GM19351 (cell line): ENCODE measurements at regions not wholly inside any gene's neighbourhood (a gene's known extent, or its start where the extent isn't known, plus 50 kb on each side); places are given as distances from the start of the nearest gene placed in this dataset.
A peak's percentile ranks its signal among the peaks of the same experiment; 100 is the strongest.

ENCODE experiments used
- ATAC-seq: cut with Tn5 transposase; IDR thresholded peaks from one replicate; pipeline ENCODE4 v1.9.1; 2021; ENCODE audit warnings: mild to moderate bottlenecking, moderate library complexity; ENCODE audit not compliant: unreplicated experiment

DNA sequence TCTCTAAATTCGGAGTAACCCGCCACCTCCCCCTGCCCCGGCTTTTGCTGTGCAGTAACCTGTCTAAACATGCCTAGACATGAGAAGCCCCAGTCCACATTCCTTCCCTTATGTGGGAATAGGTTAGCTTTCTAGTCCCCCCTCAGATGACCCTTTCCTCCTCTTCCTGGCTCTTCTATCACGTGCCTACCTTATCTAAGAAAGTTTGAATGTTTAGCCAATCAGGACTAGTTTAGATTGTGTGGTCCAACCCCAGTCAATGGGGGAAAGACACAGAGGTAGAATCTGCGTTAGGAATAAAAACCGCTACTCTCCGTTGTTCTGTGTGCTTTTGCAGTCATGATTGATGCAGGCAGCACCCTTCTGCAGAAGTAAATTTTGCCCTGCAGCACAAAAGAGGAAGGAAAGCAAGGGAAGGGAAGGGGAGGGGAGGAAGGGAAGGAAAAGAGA is 69.0 kb upstream of the CD93 start:
- no peak for ATAC-seq

DNA sequence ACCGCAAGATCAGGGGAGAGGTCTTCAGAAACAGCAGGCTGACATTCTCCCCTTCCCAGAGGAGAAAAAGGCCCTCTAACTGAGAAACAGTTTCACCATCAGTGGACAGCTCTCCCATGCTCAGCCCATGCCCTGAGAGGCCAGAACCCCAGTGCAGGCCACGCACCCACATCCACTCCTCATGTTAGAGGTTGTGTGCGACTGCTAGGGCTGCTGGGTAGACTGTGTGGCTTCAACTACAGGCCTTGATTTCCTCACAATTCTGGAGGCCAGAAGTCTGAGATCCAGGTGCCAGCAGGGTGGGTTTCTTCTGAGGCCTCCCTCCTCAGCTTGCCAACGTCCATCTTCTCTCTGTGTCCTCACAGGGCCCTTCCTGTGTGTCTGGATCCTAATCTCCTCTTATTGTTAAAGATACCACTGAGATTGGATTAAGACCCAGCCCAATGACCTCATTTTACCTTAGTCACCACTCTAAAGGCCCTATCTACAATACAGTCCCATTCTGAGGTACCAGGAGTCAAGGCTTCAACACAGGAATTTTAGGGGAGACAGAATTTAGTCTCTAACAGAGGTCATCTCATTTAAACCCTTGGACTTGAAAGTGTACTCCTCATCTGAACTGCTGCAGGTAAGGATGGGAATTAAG is 67.7 kb upstream of the CD93 start:
- no peak for ATAC-seq

GRCh38 chr20:23152902-23153301 is 66.8 kb upstream of the CD93 start:
- ATAC-seq, result no peak

DNA sequence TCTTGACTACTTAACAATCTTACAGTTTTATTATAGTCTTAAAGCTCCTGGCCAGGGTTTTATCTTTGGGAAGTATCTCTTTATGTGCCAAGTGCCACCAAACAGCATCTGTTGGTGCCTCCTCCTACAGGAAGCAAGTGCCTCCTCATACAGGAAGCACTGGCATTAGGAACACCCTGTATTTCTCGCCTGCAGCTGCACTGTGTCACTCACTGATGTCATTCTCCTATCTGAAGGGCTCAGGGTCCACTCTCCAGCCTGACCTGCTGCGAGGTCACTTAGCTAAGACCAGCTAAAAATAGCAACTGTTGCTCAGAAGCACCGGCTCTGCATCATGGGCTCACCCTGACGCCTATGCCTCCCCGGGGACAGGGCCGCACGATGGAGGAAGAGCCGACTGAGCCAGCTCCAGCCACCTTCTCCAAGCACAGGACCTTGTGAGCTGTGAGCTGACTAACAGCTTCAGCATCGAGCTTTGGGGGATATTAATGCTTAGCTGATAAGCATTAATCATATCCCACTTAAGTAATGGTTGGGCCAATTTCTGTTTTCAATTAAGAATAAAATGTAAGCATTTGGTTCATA is 66.3 kb upstream of the CD93 start:
- no peak for ATAC-seq

- no peak for ATAC-seq
Observed at GRCh38 chr20:23151885-23152284, 65.8 kb upstream of the CD93 start.

DNA sequence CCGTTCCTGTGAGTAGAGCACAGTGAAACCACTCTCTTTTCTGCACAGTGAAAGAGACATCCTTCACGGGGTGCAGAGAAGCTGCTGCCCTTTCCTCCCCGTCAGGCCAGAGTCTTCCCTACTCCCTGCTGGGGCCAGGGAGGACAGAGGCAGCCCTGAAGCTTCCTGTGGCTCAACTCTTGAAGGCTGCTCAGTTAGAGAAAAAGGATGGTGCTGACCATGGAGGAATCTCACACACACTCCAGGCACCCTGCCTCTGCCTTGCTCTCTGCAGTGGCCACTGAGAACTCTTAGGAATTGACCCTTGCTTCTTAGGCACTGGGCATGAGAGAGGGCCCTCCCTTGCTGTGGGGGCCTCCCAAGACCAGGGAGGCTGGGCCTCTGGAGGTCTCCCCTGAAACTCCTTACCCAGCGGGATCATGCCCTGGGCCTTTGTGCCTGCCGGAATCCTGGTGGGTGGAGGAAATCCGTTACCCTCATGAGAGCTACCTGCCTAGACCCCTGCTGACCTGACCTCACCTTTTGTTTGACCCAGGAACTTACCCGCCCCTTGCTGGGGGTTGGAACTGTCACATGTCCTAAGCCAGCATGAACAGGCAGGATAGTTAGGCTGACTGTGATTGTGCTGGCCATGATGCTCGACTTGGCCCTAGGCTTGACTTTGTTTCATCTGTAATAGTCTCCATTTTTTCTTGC is 65.0 kb upstream of the CD93 start:
- no peak for ATAC-seq

- ATAC-seq, result no peak
Observed at GRCh38 chr20:23150304-23151007, 64.3 kb upstream of the CD93 start.

DNA sequence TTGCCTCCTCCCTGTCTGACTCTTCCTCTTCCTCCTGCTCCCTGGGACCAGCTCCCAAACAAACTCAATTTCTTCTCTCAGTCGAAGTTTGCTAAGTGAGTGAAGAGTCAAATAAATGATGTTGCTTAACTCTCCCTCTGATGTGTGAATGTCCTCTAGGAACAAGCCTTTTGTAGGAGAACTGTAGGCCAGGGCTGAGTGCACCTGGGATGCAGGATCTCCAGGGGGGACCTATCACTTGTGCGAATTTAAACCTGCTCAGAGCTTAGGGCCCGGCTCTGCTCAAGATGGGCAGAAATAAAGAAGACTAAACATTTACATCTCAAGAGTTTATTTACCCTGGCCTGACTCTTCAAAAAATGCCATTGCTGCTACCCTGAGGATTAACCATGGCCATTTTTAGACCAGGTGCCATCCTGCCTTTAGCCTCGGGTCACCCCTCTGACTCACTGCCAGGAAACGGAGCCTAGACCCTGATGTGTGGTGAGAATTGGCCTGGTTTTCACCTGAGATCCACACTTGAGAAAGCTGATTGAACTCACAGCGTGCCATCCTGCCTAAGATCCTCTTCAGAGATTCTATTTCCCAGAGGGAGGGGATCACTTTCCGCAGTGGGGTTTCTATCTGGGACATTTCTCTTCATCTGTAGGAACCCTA is 63.6 kb upstream of the CD93 start:
- ATAC-seq, result no peak

DNA sequence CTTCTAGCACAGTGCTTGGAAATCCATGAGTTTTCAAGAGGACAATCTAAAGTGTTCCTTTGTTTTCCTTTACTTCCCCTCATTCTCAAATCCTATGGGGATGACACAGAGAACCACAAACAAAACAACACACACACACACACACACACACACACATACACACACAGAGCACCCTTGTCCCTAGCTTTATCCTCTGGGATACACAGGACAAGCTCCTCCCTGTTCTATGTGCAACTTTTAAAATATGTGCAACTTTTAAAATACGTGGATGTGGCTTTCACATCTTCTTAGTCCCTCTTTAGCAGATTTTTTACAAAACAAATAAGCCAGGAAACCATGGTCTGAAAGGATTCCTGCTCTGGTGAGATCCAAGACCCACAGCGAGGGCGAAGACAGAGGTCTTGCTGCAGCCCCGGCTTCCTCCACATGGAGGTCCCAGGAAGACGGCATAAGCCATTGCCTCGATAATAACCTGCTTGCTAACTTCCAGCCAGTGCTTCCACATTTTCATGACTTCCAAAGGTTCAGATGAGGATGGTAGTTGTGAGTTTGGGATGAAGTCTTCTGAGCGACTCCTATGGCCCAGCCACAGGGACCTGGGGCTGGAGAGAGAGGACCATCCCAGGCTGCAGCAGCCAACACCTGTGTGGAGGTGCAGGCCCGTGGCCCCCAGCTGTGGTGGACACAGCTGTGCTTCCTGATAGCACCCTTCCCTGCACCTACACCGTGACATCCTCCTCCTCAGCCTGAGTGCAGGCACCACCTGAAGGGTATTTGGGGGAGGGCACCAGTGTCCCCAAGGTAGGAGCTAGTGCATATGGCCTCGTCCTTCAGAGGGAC is 62.8 kb upstream of the CD93 start:
- no peak for ATAC-seq

DNA sequence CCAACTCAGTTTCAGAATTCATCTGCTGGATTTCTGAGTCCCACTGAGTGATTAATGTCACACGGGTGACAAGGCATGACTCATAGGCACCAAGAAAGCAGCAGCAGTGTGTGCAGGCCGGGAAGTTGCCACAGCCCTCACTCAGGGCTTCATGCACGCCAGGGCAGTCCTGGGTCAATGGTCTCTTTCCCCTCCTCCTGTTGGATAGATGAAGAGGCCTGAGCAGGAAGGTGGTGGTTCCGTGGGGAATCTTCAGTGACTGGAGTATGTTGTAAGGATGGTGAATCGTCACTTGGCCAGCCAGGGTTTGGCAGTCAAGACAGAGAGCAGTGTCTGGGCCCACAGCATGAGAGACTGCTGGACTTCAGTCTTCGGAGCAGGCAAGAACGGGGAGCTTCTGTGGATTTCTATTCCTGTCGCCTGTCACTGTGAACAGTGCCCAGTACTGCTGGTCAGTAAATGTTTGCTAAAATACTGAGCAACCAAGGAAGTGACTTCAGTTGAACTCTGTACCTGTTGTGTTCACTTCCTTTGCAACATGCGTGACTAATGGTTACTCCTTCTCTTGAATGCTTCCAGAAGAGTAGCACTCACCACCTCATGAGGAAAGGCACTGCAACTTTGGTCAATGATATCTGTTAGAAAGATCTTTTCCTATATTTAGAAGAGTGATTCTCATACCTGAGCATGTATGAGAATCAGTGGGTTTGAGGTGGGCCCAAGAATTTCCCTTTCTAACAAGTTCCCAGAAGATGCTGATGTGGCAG is 62.0 kb upstream of the CD93 start:
- peak; percentile 73 for ATAC-seq

DNA sequence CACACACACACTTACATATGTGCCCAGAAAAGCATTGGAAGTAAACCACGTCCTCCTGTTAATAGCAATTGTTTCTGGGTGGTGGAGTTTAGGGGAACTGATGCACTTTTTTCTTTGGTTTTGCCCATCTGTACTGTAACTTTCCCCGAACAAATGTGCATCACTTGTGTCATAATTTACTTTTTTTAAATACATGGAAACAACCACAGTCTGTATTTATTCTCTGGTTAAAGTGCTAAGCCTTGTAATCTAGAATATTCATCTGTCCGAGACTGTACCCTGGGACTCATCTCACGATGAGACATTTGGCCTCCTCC is 61.5 kb upstream of the CD93 start:
- ATAC-seq, result no peak

DNA sequence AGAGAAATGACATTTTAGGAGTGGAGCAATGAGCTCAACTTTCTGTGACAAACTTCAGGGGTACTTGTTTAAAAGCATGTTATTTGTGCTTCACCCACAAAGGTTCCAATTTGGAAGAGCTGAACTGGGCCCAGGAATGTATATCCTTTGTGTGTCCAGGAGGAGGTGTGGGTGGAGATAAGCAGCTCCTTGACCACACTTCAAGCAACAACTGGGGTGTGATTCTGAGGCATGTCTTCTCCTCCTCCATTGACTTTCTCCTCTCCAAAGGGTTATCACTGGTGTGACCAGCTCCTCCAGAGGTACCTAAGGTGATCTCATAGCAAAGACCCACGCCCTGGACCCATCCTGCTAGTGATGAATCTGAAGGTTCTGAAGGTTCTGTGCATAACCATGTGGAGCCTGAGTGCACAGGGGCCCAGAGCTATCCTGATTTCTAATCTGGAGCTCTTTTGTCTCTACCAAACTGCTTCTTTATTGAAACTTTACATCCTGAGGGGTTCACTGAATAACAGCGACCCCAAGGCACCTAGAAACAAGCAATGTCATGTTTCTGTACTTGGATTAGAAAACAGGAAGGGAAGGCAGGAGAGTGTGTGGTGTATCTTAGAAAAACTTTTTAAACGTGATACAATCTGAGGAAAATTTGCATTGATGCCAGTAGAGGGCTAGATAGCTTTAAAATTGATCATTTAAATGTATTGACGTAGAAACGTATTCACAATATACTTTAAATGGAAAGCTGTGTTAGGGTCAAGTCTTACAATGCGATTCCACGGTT is 60.9 kb upstream of the CD93 start:
- no peak for ATAC-seq

DNA sequence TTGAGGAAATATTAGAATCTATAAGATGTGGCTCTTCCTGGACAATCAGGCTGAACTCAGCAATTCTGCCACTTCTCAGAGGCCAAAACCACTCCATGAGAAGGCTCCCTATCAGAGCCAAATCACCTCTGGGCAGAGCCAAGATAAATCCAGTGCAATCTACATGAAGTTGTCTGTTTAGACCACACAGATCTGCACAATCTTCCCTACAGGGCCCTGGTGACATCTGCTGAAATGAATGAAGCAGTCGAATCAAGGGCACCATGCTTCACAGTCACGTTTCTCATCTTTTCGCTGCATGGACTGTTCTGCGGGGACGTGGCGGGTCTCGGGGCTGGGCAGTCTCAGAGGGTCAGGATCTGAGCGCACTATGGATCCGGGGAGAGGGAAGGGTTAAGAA is 60.1 kb upstream of the CD93 start:
- no peak for ATAC-seq

DNA sequence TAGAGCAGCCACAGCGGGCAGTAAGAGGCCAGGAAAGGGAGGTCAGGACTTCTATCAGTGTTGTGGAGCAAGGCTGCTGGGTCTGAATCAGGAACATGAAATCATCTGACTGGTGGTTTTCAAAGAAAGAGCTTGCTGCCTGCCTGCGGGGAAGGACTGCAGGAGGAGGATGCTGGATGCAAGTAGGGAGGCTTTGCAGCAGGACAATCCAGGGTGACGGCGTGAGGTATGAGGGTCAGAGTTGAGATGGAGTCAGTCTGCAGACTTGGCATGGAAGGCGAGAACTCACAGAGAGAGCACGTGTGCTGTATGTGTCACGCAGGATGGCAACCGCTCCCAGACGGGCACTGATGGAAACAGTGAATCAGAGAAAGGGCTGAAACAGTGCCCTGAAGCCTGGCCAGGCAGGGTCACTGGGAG is 59.2 kb upstream of the CD93 start:
- ATAC-seq, result no peak

DNA sequence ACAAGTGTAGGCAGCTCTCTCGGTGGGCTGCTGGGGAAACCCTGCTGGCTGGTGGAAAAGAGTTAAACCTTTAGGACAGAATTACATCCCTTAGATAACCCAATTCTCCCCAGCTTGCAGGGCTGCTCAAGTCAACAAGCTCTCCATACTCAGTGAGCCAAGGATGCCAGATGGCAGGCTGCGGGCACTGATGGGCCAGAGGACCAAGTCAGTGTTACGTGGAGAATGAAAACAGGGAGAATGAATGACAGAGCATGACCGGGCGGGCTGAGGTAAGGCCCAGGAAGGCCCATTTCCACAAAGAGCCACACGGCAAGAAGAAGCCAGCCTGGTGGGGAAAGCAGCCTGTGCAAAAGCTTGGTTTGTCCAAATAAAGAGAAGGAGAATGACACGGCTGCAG is 58.7 kb upstream of the CD93 start:
- no peak for ATAC-seq

GRCh38 chr20:23143986-23144690 is 58.0 kb upstream of the CD93 start:
- no peak for ATAC-seq

DNA sequence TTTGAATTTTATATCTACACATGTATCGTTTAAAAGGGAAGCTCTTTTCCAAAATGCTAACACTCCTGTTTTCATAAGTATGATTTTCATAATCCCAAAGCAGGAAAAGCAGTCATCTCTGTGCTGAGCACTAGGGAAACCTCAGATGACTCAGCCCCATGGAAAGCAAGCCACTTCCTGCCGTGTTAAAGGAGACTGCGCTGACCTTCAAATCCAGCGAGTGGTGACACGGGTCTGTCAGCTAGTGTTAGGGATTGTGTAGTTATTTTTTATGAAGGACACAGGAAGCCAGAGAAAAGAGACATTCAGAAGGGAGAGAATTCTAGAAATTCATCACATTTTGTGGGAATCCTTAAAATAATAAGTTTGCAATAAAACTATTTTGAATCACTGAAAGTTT is 57.0 kb upstream of the CD93 start:
- no peak for ATAC-seq
